ENCODE measurements at regions not wholly inside any gene's neighbourhood (a gene's known extent, or its start where the extent isn't known, plus 50 kb on each side); places are given as distances from the start of the nearest gene placed in this dataset.

- TF ChIP-seq ZFP91 (CRISPR knock-in tag; IDR thresholded peaks at IDR 0.05; ENCODE audit: borderline replicate concordance) (no peak), ZNF839 (CRISPR knock-in tag; IDR thresholded peaks at IDR 0.05; ENCODE audit: borderline replicate concordance) (no peak)
These were observed 89.3 kb upstream of the CPNE4 start (continued) for GRCh38 chr3:132124096-132124495.

GRCh38 chr3:132124651-132125284 is 90.0 kb upstream of the CPNE4 start:
- DNase-seq (ENCODE audit: low spot score) (no peak), ATAC-seq (no peak), FAIRE-seq (no peak)
- WGBS (ENCODE audit: low lambda C conversion rate), result 5% methylated on average over 4 of the region's 4 CpGs
- Histone ChIP-seq H3K36me3 (replicated peaks in 1 of 2; ENCODE audit: control insufficient read depth in 1 of 2, insufficient read depth in 2 of 2, low read length in 2 of 2) (no peaks in the 10 kb centered on the region), H3K4me3 (replicated peaks in 1 of 3; ENCODE audit: insufficient read depth in 1 of 3, low read depth in 2 of 3, low read length in 3 of 3) (no peak overlapping the region), H2AFZ (ENCODE audit: low read length) (no peak overlapping the region), H4K20me1 (ENCODE audit: insufficient read depth, low read length) (no peaks in the 10 kb centered on the region), H3K79me2 (ENCODE audit: insufficient read depth, low read length) (no peaks in the 10 kb centered on the region), H3K27me3 (ENCODE audit: control insufficient read depth in 1 of 2, insufficient read depth in 2 of 2, low read length in 2 of 2) (no peaks in the 10 kb centered on the region), H3K9me3 (ENCODE audit: low read length) (no peaks in the 10 kb centered on the region), H3K27ac (ENCODE audit: extremely low read length, insufficient read depth, low read length) (no peak overlapping the region), H3K4me2 (ENCODE audit: low read depth, low read length) (no peak overlapping the region), H3K9ac (ENCODE audit: insufficient read depth, low read depth, low read length) (no peak overlapping the region), H3K4me1 (ENCODE audit: insufficient read depth, low read length) (no peaks in the 10 kb centered on the region)
- intact Hi-C loops (cut with micrococcal nuclease; ENCODE audit: unreplicated experiment) (no loop called here), in situ Hi-C loops (cut with HindIII; ENCODE audit: extremely low pct_ligation_motif_present, low pct_unique_long_range_greater_than_20kb) (no loop called here)
- TF ChIP-seq NCOR1 (IDR thresholded peaks at IDR 0.05; ENCODE audit: borderline replicate concordance, low read length) (no peak), ZNF768 (CRISPR knock-in tag; IDR thresholded peaks at IDR 0.05) (no peak)
- ChIA-PET CTCF (ENCODE audit: low intra/inter-chr PET ratio, low total read pairs) (no interaction called here), POLR2A (no interaction called here)
- no TSS peak for BruUV-seq (replicated peaks)

GRCh38 chr3:132134611-132135010 is 99.8 kb upstream of the CPNE4 start:
- ATAC-seq, result no peak
- no TSS peak for BruUV-seq (replicated peaks)
- Histone ChIP-seq H3K4me3 (replicated peaks in 1 of 3; ENCODE audit: insufficient read depth in 1 of 3, low read depth in 2 of 3, low read length in 3 of 3) (no peak overlapping the region), H2AFZ (ENCODE audit: low read length) (no peak overlapping the region), H3K4me2 (ENCODE audit: low read depth, low read length) (no peak overlapping the region), H3K79me2 (ENCODE audit: insufficient read depth, low read length) (no peaks in the 10 kb centered on the region), H3K9ac (ENCODE audit: insufficient read depth, low read depth, low read length) (no peak overlapping the region), H3K27ac (ENCODE audit: extremely low read length, insufficient read depth, low read length) (no peak overlapping the region), H3K27me3 (ENCODE audit: control insufficient read depth in 1 of 2, insufficient read depth in 2 of 2, low read length in 2 of 2) (no peaks in the 10 kb centered on the region), H3K4me1 (ENCODE audit: insufficient read depth, low read length) (no peaks in the 10 kb centered on the region), H4K20me1 (ENCODE audit: insufficient read depth, low read length) (no peaks in the 10 kb centered on the region), H3K36me3 (replicated peaks in 1 of 2; ENCODE audit: control insufficient read depth in 1 of 2, insufficient read depth in 2 of 2, low read length in 2 of 2) (no peaks in the 10 kb centered on the region), H3K9me3 (ENCODE audit: low read length) (no peaks in the 10 kb centered on the region)
- no peak for TF ChIP-seq ZNF24 (IDR thresholded peaks at IDR 0.05)
- TF ChIP-seq HOXA9 (CRISPR knock-in tag; IDR thresholded peaks at IDR 0.05; ENCODE audit: borderline replicate concordance), result no peak
- ChIA-PET CTCF (ENCODE audit: low intra/inter-chr PET ratio, low total read pairs) (no interaction called here), POLR2A (no interaction called here)
- DNase-seq (ENCODE audit: low spot score), result no peak
- in situ Hi-C loops (cut with HindIII; ENCODE audit: extremely low pct_ligation_motif_present, low pct_unique_long_range_greater_than_20kb) (no loop called here), intact Hi-C loops (cut with micrococcal nuclease; ENCODE audit: unreplicated experiment) (no loop called here)
- FAIRE-seq, result no peak
- WGBS (ENCODE audit: low lambda C conversion rate), result 0% methylated on average over 1 of the region's 1 CpG

All from HepG2 (cell line).